ENCODE measurements at regions not wholly inside any gene's neighbourhood (a gene's known extent, or its start where the extent isn't known, plus 50 kb on each side); places are given as distances from the start of the nearest gene placed in this dataset.

DNA sequence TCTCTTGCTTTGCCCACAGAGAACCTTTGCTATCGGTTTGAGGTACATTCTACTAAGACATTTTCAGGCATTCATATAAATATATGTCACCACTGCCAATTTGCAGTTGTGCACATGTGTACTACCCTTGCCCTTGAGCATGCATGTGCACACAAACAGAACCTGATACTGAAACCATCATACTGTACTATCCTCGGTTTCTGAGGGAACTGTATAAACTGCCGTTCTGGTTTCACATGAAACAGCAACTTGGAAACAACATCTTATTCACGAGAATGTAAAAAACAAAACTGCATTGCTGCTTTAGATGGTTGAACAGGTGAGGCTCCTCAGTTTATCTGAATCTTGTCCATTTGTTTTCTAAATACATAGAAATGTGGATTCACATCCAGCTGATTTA lies 151.2 kb upstream of the TMEM170B start (continued):
- TF ChIP-seq TCF12 (IDR thresholded peaks at IDR 0.05; ENCODE audit: low read depth, low read length) (peak; percentile 68), CHD2 (IDR thresholded peaks at IDR 0.05; ENCODE audit: borderline replicate concordance, low read depth, low read length) (peak; percentile 47; the same call in 1 of the 2 replicates), FOXM1 (IDR thresholded peaks at IDR 0.05; ENCODE audit: low read depth, low read length) (peak; percentile 84), NR2C1 (IDR thresholded peaks at IDR 0.05) (no peak), SMC3 (IDR thresholded peaks at IDR 0.05; ENCODE audit: borderline replicate concordance, low read length) (no peak; the same call in 1 of the 2 replicates)
- TF ChIP-seq, protein P1, sequence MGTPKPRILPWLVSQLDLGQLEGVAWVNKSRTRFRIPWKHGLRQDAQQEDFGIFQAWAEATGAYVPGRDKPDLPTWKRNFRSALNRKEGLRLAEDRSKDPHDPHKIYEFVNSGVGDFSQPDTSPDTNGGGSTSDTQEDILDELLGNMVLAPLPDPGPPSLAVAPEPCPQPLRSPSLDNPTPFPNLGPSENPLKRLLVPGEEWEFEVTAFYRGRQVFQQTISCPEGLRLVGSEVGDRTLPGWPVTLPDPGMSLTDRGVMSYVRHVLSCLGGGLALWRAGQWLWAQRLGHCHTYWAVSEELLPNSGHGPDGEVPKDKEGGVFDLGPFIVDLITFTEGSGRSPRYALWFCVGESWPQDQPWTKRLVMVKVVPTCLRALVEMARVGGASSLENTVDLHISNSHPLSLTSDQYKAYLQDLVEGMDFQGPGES (IDR thresholded peaks at IDR 0.05) = no peak

DNA sequence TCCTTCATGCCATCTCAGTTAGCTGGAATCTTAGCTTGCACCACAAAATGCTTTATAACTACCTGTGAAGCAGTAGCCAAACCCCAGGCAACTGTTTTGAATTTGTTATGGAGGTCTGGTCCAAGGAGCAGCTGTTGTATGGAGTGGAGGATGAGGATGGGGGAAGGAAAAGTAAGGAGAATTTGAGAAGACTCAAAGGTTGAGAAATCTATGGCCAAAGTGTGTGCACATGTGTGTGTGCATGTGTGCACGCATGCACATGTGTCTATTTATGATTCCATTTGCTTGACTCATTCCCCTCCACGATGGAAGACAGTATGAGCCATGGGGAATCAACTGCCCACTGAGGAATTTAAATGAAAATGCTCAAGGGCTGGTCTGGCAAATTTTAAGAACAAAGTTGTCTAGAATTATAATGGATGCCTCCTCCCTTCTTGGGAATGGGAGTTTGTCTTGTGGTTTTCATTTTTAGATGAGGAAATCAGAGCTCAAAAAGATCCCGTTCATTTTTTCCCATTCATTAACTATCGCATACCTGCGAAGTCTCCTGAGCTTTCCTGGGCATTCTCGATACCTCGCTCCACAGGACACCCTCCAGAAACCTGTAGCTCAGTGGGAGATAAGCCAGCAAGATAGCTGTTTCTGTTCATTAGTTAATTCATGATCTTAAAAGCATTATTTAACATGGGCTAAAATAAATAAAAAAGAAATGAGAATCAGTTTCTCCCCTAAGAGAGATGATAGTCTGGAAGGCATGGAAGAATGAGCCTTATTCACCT lies 152.3 kb upstream of the NEDD9 start:
- H3K4me3 ChIP-seq = peak overlapping the region; percentile 17; the same call in 1 of the 2 replicates
- in situ Hi-C loops (cut with MboI) = no loop called here
- H3K4me1 ChIP-seq (ENCODE audit: control insufficient read depth, insufficient read depth, low read length) = peaks cover 30% of the 10 kb centered on the region
- FAIRE-seq (no peak), DNase-seq (ENCODE audit: low read depth, low spot score) (no peak), ATAC-seq (no peak)
- peaks cover 0 to 1% of the 10 kb centered on the region in 2 experiments; a peak in 1 of 4 replicates for H3K36me3 ChIP-seq (ENCODE audit: control insufficient read depth in 2 of 2, insufficient read depth in 2 of 2, low read length in 1 of 2)
- RAD21 ChIA-PET (ENCODE audit: unreplicated experiment) = interaction anchor here (1.0 to 10.9 kb wide), 24 partner anchors 9 to 240 kb away, joined by 3 to 384 read pairs (median 8); partner anchors contain the start of gene NEDD9
- H2AFZ ChIP-seq (ENCODE audit: control insufficient read depth, low read depth, low read length) = no peak overlapping the region
- H3K9me3 ChIP-seq (replicated peaks; ENCODE audit: control insufficient read depth, insufficient read depth, low read length) = peaks cover 2% of the 10 kb centered on the region; the same call in 2 of the 3 replicates
- no TSS peak for BruUV-seq (replicated peaks)
- intact Hi-C loops (cut with micrococcal nuclease; ENCODE audit: unreplicated experiment) = loop anchor here (5.0 kb wide), 1 partner anchor 193 kb away; no protein-coding TSS in a partner anchor
- WGBS (ENCODE audit: insufficient coverage, insufficient replicate concordance, low lambda C conversion rate, missing lambda C conversion rate) = 86% methylated on average over 7 of the region's 7 CpGs
- CTCF ChIA-PET = interaction anchor here (0.8 to 11.1 kb wide), 11 partner anchors 11 to 240 kb away, joined by 3 to 78 read pairs (median 3); no protein-coding TSS in a partner anchor
- POLR2A ChIA-PET = interaction anchor here (0.5 to 8.0 kb wide), 15 partner anchors 10 to 152 kb away, joined by 3 to 91 read pairs (median 5); partner anchors contain the start of gene NEDD9
- no peaks in the 10 kb centered on the region for H4K20me1 ChIP-seq (ENCODE audit: control insufficient read depth, insufficient read depth)
- H3K9ac ChIP-seq (ENCODE audit: control insufficient read depth, insufficient read depth, low read length) = no peak overlapping the region
- SMC1A ChIA-PET (ENCODE audit: uncharacterized antibody, unreplicated experiment) = interaction anchor here (0.7 to 13.0 kb wide), 24 partner anchors 9 to 422 kb away, joined by 3 to 275 read pairs (median 40); partner anchors contain the start of gene NEDD9
- no peaks in the 10 kb centered on the region for H3K27me3 ChIP-seq (replicated peaks in 1 of 2; ENCODE audit: control insufficient read depth in 2 of 2, insufficient read depth in 2 of 2, low read length in 1 of 2)
- no peak overlapping the region for H3K27ac ChIP-seq (ENCODE audit: control insufficient read depth, insufficient read depth)
- no peak overlapping the region for H3K4me2 ChIP-seq (ENCODE audit: control insufficient read depth, insufficient read depth)
- H3K79me2 ChIP-seq (ENCODE audit: control insufficient read depth, insufficient read depth, low read length) = peaks cover 26% of the 10 kb centered on the region
- TF ChIP-seq, protein P2, sequence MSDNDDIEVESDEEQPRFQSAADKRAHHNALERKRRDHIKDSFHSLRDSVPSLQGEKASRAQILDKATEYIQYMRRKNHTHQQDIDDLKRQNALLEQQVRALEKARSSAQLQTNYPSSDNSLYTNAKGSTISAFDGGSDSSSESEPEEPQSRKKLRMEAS (IDR thresholded peaks at IDR 0.05; ENCODE audit: low read depth, low read length) = no peak
- TF ChIP-seq, protein P3, sequence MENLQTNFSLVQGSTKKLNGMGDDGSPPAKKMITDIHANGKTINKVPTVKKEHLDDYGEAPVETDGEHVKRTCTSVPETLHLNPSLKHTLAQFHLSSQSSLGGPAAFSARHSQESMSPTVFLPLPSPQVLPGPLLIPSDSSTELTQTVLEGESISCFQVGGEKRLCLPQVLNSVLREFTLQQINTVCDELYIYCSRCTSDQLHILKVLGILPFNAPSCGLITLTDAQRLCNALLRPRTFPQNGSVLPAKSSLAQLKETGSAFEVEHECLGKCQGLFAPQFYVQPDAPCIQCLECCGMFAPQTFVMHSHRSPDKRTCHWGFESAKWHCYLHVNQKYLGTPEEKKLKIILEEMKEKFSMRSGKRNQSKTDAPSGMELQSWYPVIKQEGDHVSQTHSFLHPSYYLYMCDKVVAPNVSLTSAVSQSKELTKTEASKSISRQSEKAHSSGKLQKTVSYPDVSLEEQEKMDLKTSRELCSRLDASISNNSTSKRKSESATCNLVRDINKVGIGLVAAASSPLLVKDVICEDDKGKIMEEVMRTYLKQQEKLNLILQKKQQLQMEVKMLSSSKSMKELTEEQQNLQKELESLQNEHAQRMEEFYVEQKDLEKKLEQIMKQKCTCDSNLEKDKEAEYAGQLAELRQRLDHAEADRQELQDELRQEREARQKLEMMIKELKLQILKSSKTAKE (IDR thresholded peaks at IDR 0.05; ENCODE audit: low read depth, poor library complexity, severe bottlenecking) = no peak
- TF ChIP-seq, protein P4, sequence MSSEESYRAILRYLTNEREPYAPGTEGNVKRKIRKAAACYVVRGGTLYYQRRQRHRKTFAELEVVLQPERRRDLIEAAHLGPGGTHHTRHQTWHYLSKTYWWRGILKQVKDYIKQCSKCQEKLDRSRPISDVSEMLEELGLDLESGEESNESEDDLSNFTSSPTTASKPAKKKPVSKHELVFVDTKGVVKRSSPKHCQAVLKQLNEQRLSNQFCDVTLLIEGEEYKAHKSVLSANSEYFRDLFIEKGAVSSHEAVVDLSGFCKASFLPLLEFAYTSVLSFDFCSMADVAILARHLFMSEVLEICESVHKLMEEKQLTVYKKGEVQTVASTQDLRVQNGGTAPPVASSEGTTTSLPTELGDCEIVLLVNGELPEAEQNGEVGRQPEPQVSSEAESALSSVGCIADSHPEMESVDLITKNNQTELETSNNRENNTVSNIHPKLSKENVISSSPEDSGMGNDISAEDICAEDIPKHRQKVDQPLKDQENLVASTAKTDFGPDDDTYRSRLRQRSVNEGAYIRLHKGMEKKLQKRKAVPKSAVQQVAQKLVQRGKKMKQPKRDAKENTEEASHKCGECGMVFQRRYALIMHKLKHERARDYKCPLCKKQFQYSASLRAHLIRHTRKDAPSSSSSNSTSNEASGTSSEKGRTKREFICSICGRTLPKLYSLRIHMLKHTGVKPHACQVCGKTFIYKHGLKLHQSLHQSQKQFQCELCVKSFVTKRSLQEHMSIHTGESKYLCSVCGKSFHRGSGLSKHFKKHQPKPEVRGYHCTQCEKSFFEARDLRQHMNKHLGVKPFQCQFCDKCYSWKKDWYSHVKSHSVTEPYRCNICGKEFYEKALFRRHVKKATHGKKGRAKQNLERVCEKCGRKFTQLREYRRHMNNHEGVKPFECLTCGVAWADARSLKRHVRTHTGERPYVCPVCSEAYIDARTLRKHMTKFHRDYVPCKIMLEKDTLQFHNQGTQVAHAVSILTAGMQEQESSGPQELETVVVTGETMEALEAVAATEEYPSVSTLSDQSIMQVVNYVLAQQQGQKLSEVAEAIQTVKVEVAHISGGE (CRISPR knock-in tag; IDR thresholded peaks at IDR 0.05) = no peak
- TF ChIP-seq, protein P5, sequence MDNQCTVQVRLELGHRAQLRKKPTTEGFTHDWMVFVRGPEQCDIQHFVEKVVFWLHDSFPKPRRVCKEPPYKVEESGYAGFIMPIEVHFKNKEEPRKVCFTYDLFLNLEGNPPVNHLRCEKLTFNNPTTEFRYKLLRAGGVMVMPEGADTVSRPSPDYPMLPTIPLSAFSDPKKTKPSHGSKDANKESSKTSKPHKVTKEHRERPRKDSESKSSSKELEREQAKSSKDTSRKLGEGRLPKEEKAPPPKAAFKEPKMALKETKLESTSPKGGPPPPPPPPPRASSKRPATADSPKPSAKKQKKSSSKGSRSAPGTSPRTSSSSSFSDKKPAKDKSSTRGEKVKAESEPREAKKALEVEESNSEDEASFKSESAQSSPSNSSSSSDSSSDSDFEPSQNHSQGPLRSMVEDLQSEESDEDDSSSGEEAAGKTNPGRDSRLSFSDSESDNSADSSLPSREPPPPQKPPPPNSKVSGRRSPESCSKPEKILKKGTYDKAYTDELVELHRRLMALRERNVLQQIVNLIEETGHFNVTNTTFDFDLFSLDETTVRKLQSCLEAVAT (IDR thresholded peaks at IDR 0.05) = peak; percentile 38; the same call in 1 of the 2 replicates

Measured in GM12878 (cell line).